Sigmoid colon (tissue), 6 donors: ENCODE measurements at regions not wholly inside any gene's neighbourhood (a gene's known extent, or its start where the extent isn't known, plus 50 kb on each side); places are given as distances from the start of the nearest gene placed in this dataset.

Source experiments
- DNase-seq: peaks from one replicate; pipeline ENCODE4 v3.0.0-alpha.2; 2019
- H3K27ac ChIP-seq, 4 donors: fragments of 200-600 bp; sonication (generic); one replicate each; pipeline ENCODE4 v1.5.1; 2016 to 2019; ENCODE audit warnings: mild to moderate bottlenecking in 1 of 4
- H3K27me3 ChIP-seq, 3 donors: fragments of 200-600 bp; sonication (generic); one replicate each; pipeline ENCODE4 v1.5.1; 2019; ENCODE audit warnings: mild to moderate bottlenecking in 1 of 3
- H3K36me3 ChIP-seq, 4 donors: fragments of 200-600 bp; sonication (generic); one replicate each; pipeline ENCODE4 v1.5.1; 2016 to 2019
- H3K4me1 ChIP-seq, 4 donors: fragments of 200-600 bp; sonication (generic); one replicate each; pipeline ENCODE4 v1.5.1; 2017 to 2019
- H3K4me3 ChIP-seq, 4 donors: fragments of 200-600 bp; sonication (generic); one replicate each; pipeline ENCODE4 v1.5.1; 2017 to 2019; ENCODE audit warnings: mild to moderate bottlenecking in 2 of 4, moderate library complexity in 1 of 4
- H3K9me3 ChIP-seq, 4 donors: fragments of 200-600 bp in 3 of 4; sonication (generic) in 3 of 4; one replicate each; pipeline versions ENCODE4 v1.5.1 to v1.6.1; 2013 to 2019
- CTCF ChIP-seq, 4 experiments: fragments of 450-650 bp in 3 of 4; fragments of 200-600 bp in 1 of 4; IDR thresholded peaks; one replicate each; pipeline ENCODE4 v1.5.1; 2016 to 2019; ENCODE audit warnings: antibody characterized with exemption in 4 of 4, mild to moderate bottlenecking in 3 of 4, moderate library complexity in 2 of 4
- EP300 ChIP-seq, 4 donors: sonication (generic); formaldehyde crosslinking; IDR thresholded peaks; one replicate each; pipeline ENCODE4 v1.6.1; 2017; ENCODE audit warnings: antibody characterized with exemption in 4 of 4
- POLR2A ChIP-seq, 2 donors: fragments of 450-650 bp; IDR thresholded peaks; one replicate each; pipeline ENCODE4 v1.6.1; 2016; ENCODE audit warnings: antibody characterized with exemption in 2 of 2, mild to moderate bottlenecking in 2 of 2, moderate library complexity in 2 of 2
- POLR2AphosphoS5 ChIP-seq, 4 donors: sonication (generic); formaldehyde crosslinking; IDR thresholded peaks; one replicate each; pipeline ENCODE4 v1.6.1; 2017; ENCODE audit warnings: antibody characterized with exemption in 4 of 4
- WGBS, 2 donors: extraction: QIAGEN DNeasy Blood & Tissue Kit; methylation state at CpG; one replicate each; pipeline ENCODE4 v1.1.7; 2013; 5-methylcytosine and 5-hydroxymethylcytosine counted together
- intact Hi-C: fragments of 100-400 bp; cut with DNase I; formaldehyde crosslinking; loops from one replicate; pipeline ENCODE4 v1.15.1; 2023
- donor health status: healthy with polysubstance abuse.
- donor health status: healthy.

GRCh38 chr2:60677356-60677755 lies 78.7 kb upstream of the PAPOLG start:
- peaks cover 0 to 6% (median 0%) of the 10 kb centered on the region in 3 donors for H3K27me3 ChIP-seq
- H3K4me3 ChIP-seq: no peak overlapping the region
- no peaks in the 10 kb centered on the region for H3K4me1 ChIP-seq
- no peaks in the 10 kb centered on the region for H3K9me3 ChIP-seq
- H3K27ac ChIP-seq: no peak overlapping the region
- no peaks in the 10 kb centered on the region for H3K36me3 ChIP-seq
- no peak for DNase-seq
- TF ChIP-seq CTCF (IDR thresholded peaks at IDR 0.05): no peak
- TF ChIP-seq POLR2AphosphoS5 (IDR thresholded peaks at IDR 0.05): no peak
- TF ChIP-seq POLR2A (IDR thresholded peaks at IDR 0.05): no peak
- no peak for TF ChIP-seq EP300 (IDR thresholded peaks at IDR 0.05)
- intact Hi-C loops: no loop called here
- 22 to 60% methylated on average over 4 of the region's 4 CpGs for WGBS, 2 donors

- H3K27ac ChIP-seq: no peak overlapping the region
- H3K9me3 ChIP-seq: no peaks in the 10 kb centered on the region
- TF ChIP-seq CTCF (IDR thresholded peaks at IDR 0.05) (no peak), POLR2A (IDR thresholded peaks at IDR 0.05) (no peak), EP300 (IDR thresholded peaks at IDR 0.05) (no peak), POLR2AphosphoS5 (IDR thresholded peaks at IDR 0.05) (no peak)
- H3K4me3 ChIP-seq: no peak overlapping the region
- intact Hi-C loops: no loop called here
- peaks cover 0 to 6% (median 0%) of the 10 kb centered on the region in 3 donors for H3K27me3 ChIP-seq
- no peak for DNase-seq
- H3K4me1 ChIP-seq: no peaks in the 10 kb centered on the region
- H3K36me3 ChIP-seq: no peaks in the 10 kb centered on the region
- 23 to 77% methylated on average over 7 of the region's 7 CpGs for WGBS, 2 donors
Measured at GRCh38 chr2:60678551-60678950, 77.5 kb upstream of the PAPOLG start.

GRCh38 chr2:60679036-60679780 lies 76.9 kb upstream of the PAPOLG start:
- no peaks in the 10 kb centered on the region for H3K9me3 ChIP-seq
- no peak overlapping the region for H3K4me3 ChIP-seq
- intact Hi-C loops: no loop called here
- 63 to 76% methylated on average over 9 of the region's 9 CpGs for WGBS, 2 donors
- TF ChIP-seq EP300 (IDR thresholded peaks at IDR 0.05) (no peak), POLR2AphosphoS5 (IDR thresholded peaks at IDR 0.05) (no peak)
- no peak for DNase-seq
- no peaks in the 10 kb centered on the region for H3K4me1 ChIP-seq
- H3K27ac ChIP-seq: no peak overlapping the region
- H3K27me3 ChIP-seq: peaks cover 0 to 6% (median 0%) of the 10 kb centered on the region in 3 donors
- H3K36me3 ChIP-seq: no peaks in the 10 kb centered on the region

GRCh38 chr2:60693551-60693950 lies 62.5 kb upstream of the PAPOLG start:
- 57 to 75% methylated on average over 3 of the region's 3 CpGs for WGBS, 2 donors
- intact Hi-C loops: no loop called here
- no peak for TF ChIP-seq CTCF (IDR thresholded peaks at IDR 0.05)
- TF ChIP-seq POLR2AphosphoS5 (IDR thresholded peaks at IDR 0.05): no peak

GRCh38 chr2:60695793-60696192 lies 60.3 kb upstream of the PAPOLG start:
- 87 to 88% methylated on average over 4 of the region's 4 CpGs for WGBS, 2 donors
- no peaks in the 10 kb centered on the region for H3K27me3 ChIP-seq
- H3K27ac ChIP-seq: no peak overlapping the region
- no peaks in the 10 kb centered on the region for H3K36me3 ChIP-seq
- intact Hi-C loops: no loop called here
- no peak for DNase-seq
- no peaks in the 10 kb centered on the region for H3K9me3 ChIP-seq
- H3K4me1 ChIP-seq: no peaks in the 10 kb centered on the region
- H3K4me3 ChIP-seq: no peak overlapping the region
- no peak for TF ChIP-seq EP300 (IDR thresholded peaks at IDR 0.05)
- TF ChIP-seq POLR2A (IDR thresholded peaks at IDR 0.05): no peak
- TF ChIP-seq POLR2AphosphoS5 (IDR thresholded peaks at IDR 0.05): no peak
- TF ChIP-seq CTCF (IDR thresholded peaks at IDR 0.05): no peak

More at GRCh38 chr2:60693551-60693950, 62.5 kb upstream of the PAPOLG start:
- Histone ChIP-seq H3K9me3 (no peaks in the 10 kb centered on the region), H3K27ac (no peak overlapping the region), H3K36me3 (no peaks in the 10 kb centered on the region), H3K4me1 (no peaks in the 10 kb centered on the region), H3K27me3 (no peaks in the 10 kb centered on the region), H3K4me3 (no peak overlapping the region)
- DNase-seq: no peak
